ENCODE measurements at regions not wholly inside any gene's neighbourhood (a gene's known extent, or its start where the extent isn't known, plus 50 kb on each side); places are given as distances from the start of the nearest gene placed in this dataset.

DNA sequence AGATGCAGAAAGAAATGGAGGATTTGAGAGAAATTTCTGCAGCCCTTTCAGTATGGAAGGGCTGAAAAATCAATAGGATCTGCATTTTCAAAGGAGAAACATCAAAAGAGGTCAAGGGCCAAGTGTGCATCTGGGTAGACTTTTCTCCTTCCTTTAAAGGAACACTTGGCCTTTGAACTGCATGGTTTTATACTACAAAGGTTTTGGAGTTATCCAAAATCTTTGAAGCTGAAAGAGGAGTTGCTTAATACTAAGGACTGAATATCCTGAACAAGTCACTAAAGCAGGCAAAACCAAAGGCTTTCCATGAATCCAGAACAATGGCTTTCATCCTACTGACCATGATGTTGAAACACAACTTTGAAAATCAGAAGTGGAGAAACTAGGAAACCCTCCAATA lies 553.7 kb upstream of the LMCD1 start:
- H3K36me3 ChIP-seq (ENCODE audit: insufficient read depth, low read length): no peaks in the 10 kb centered on the region
- no peaks in the 10 kb centered on the region for H3K9me2 ChIP-seq (ENCODE audit: insufficient read depth, low read length)
- H3K27me3 ChIP-seq (ENCODE audit: insufficient read depth, low read depth, low read length): no peaks in the 10 kb centered on the region
- no peak overlapping the region for H3K4me3 ChIP-seq (ENCODE audit: low read length)
- no peak overlapping the region for H2AFZ ChIP-seq (ENCODE audit: low read depth, low read length)
- no peaks in the 10 kb centered on the region for H4K20me1 ChIP-seq (ENCODE audit: insufficient read depth)
- H3F3A ChIP-seq (ENCODE audit: insufficient read depth, low read length, poor library complexity, severe bottlenecking): no peaks in the 10 kb centered on the region
- H3K79me2 ChIP-seq (replicated peaks; ENCODE audit: insufficient read depth, low read length): no peaks in the 10 kb centered on the region
- no peaks in the 10 kb centered on the region for H3K9me3 ChIP-seq (ENCODE audit: low read length)
- no peak overlapping the region for H3K9ac ChIP-seq (ENCODE audit: low read length)
- no peak for TF ChIP-seq SMC3 (conservative IDR thresholded peaks at IDR 0.05; ENCODE audit: poor library complexity)
- TF ChIP-seq, protein P1, sequence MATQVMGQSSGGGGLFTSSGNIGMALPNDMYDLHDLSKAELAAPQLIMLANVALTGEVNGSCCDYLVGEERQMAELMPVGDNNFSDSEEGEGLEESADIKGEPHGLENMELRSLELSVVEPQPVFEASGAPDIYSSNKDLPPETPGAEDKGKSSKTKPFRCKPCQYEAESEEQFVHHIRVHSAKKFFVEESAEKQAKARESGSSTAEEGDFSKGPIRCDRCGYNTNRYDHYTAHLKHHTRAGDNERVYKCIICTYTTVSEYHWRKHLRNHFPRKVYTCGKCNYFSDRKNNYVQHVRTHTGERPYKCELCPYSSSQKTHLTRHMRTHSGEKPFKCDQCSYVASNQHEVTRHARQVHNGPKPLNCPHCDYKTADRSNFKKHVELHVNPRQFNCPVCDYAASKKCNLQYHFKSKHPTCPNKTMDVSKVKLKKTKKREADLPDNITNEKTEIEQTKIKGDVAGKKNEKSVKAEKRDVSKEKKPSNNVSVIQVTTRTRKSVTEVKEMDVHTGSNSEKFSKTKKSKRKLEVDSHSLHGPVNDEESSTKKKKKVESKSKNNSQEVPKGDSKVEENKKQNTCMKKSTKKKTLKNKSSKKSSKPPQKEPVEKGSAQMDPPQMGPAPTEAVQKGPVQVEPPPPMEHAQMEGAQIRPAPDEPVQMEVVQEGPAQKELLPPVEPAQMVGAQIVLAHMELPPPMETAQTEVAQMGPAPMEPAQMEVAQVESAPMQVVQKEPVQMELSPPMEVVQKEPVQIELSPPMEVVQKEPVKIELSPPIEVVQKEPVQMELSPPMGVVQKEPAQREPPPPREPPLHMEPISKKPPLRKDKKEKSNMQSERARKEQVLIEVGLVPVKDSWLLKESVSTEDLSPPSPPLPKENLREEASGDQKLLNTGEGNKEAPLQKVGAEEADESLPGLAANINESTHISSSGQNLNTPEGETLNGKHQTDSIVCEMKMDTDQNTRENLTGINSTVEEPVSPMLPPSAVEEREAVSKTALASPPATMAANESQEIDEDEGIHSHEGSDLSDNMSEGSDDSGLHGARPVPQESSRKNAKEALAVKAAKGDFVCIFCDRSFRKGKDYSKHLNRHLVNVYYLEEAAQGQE (IDR thresholded peaks at IDR 0.05; ENCODE audit: borderline replicate concordance): no peak
- no peak for TF ChIP-seq MXI1 (conservative IDR thresholded peaks at IDR 0.05; ENCODE audit: poor library complexity, severe bottlenecking)
- TF ChIP-seq EP300 (conservative IDR thresholded peaks at IDR 0.05; ENCODE audit: poor library complexity, severe bottlenecking): no peak
- TF ChIP-seq EZH2 (IDR thresholded peaks at IDR 0.05; ENCODE audit: borderline replicate concordance, insufficient read depth, low read length, poor library complexity, severe bottlenecking): no peak
- no peak for TF ChIP-seq TAF1 (IDR thresholded peaks at IDR 0.05; ENCODE audit: low read depth)
- no peak for TF ChIP-seq RAD21 (conservative IDR thresholded peaks at IDR 0.05)
- no peak for TF ChIP-seq POLR2AphosphoS5 (IDR thresholded peaks at IDR 0.05)
- TF ChIP-seq, protein P2, sequence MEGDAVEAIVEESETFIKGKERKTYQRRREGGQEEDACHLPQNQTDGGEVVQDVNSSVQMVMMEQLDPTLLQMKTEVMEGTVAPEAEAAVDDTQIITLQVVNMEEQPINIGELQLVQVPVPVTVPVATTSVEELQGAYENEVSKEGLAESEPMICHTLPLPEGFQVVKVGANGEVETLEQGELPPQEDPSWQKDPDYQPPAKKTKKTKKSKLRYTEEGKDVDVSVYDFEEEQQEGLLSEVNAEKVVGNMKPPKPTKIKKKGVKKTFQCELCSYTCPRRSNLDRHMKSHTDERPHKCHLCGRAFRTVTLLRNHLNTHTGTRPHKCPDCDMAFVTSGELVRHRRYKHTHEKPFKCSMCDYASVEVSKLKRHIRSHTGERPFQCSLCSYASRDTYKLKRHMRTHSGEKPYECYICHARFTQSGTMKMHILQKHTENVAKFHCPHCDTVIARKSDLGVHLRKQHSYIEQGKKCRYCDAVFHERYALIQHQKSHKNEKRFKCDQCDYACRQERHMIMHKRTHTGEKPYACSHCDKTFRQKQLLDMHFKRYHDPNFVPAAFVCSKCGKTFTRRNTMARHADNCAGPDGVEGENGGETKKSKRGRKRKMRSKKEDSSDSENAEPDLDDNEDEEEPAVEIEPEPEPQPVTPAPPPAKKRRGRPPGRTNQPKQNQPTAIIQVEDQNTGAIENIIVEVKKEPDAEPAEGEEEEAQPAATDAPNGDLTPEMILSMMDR (IDR thresholded peaks at IDR 0.05; ENCODE audit: poor library complexity, severe bottlenecking): no peak
- H3K27ac ChIP-seq (ENCODE audit: low read length): no peak overlapping the region
- no peak overlapping the region for H3K4me2 ChIP-seq (ENCODE audit: low read length)

DNA sequence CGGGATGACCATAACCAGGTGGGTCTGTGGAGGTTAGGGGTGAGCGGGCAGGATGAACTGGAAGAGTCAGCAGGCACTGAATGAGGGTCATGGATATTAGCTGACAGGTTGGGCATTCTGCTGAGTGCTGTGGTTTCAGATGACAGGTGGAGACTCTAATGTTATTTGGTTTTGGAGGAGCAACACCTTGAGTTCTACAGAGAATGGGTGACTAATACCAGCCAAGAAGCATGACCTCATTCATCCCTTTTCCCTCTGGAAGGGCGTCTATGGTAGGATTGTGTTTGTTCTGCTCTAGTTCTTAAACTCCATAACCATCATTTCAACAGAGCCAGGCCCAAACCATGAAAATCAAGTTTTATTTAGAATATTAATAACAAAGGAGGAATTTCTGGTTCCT lies 550.7 kb upstream of the LMCD1 start:
- Histone ChIP-seq H2AFZ (ENCODE audit: low read depth, low read length) (no peak overlapping the region), H3F3A (ENCODE audit: insufficient read depth, low read length, poor library complexity, severe bottlenecking) (no peaks in the 10 kb centered on the region), H3K36me3 (ENCODE audit: insufficient read depth, low read length) (no peaks in the 10 kb centered on the region), H3K9me3 (ENCODE audit: low read length) (no peaks in the 10 kb centered on the region), H3K27ac (ENCODE audit: low read length) (no peak overlapping the region), H3K4me2 (ENCODE audit: low read length) (no peak overlapping the region), H3K9ac (ENCODE audit: low read length) (no peak overlapping the region), H3K79me2 (replicated peaks; ENCODE audit: insufficient read depth, low read length) (no peaks in the 10 kb centered on the region), H4K20me1 (ENCODE audit: insufficient read depth) (no peaks in the 10 kb centered on the region), H3K9me2 (ENCODE audit: insufficient read depth, low read length) (no peaks in the 10 kb centered on the region), H3K4me3 (ENCODE audit: low read length) (no peak overlapping the region), H3K27me3 (ENCODE audit: insufficient read depth, low read depth, low read length) (no peaks in the 10 kb centered on the region)
- no peak for TF ChIP-seq EP300 (conservative IDR thresholded peaks at IDR 0.05; ENCODE audit: poor library complexity, severe bottlenecking)
- TF ChIP-seq, protein P2 (IDR thresholded peaks at IDR 0.05; ENCODE audit: poor library complexity, severe bottlenecking): no peak
- TF ChIP-seq POLR2AphosphoS5 (IDR thresholded peaks at IDR 0.05): no peak
- TF ChIP-seq SMC3 (conservative IDR thresholded peaks at IDR 0.05; ENCODE audit: poor library complexity): no peak
- TF ChIP-seq RAD21 (conservative IDR thresholded peaks at IDR 0.05): no peak
- TF ChIP-seq EZH2 (IDR thresholded peaks at IDR 0.05; ENCODE audit: borderline replicate concordance, insufficient read depth, low read length, poor library complexity, severe bottlenecking): no peak
- no peak for TF ChIP-seq TAF1 (IDR thresholded peaks at IDR 0.05; ENCODE audit: low read depth)
- no peak for TF ChIP-seq MXI1 (conservative IDR thresholded peaks at IDR 0.05; ENCODE audit: poor library complexity, severe bottlenecking)
- TF ChIP-seq, protein P1 (IDR thresholded peaks at IDR 0.05; ENCODE audit: borderline replicate concordance): no peak
